NCI-H460 (cell line): ENCODE measurements at regions not wholly inside any gene's neighbourhood (a gene's known extent, or its start where the extent isn't known, plus 50 kb on each side); places are given as distances from the start of the nearest gene placed in this dataset.

Experiments
- DNase-seq: peaks from one replicate; pipeline ENCODE4 v3.0.0-alpha.2; 2016; ENCODE audit warnings: low read depth; ENCODE audit errors: extremely low read depth

DNA sequence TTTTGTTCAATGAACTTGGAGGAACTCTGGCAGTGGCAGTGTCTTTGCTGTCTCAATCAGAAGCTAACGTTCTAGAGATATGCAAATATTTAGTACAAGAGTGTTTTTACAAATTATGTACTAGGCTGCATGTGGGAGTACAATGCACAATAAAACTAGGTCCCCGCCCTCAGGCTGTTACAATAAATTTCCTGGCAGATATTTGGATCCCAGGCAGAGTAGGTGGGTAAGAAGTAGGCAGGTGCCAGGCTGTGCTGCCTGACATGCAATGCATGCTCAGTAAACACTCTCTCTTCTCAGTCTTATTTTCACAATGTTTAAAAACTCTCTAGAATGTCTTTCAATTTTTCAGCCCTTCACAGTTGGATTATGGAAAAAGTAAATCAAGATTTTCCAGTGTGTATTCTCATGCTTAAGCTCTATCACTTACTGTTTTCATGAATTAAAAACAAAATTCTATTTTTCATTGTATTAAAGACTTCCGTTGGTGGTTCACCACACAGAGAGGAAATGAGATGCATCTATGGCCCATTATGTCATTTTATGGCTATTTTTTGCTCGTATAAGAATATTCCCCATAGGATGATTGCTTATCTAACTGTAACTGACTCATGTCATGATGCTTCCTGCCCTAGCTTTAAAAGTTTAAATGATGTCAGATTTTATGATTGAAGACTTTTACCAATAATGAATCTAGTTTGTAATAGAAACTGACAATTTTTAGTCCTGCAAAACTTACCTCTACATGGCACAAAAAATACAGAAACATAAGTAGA, 346.1 kb downstream of the RND3 start:
- no peak for DNase-seq

DNA sequence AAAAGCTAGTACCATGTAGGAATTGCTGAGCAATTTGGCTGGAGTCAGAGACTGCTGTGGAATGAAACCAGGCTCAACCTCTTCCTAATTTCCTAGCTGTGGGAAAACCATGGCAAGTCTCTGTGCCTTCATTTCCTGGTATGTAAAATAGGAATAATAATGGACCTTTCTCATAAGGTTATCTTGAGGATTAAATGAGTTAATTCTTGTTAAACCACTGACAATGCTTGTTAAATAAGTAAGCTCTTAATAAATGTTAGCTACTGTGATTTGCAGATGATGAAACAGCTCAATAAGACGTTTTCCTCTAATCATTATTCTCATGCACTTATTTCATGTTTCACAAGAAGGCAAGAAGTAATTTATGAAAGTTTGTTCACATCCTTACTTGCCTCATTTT, 346.7 kb downstream of the RND3 start:
- DNase-seq, result no peak

DNA sequence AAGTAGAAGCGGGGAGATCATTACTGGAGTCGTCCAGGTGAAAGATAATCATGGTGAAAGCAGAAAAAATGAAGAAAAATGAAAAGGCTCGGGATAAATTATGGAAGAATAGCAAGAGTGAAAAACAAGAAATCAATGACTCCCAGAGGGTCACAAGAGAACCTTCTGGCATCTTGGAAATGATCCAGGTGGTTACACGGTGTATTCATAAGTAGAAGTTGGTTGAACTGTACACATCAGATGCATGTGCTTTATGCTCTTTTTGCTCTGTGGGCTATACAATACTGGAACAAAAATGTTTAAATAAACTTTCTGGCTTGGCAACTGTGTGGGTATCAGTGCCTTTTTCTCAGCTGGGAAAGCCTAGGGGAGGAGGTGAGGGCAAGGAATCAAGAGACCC, 348.9 kb downstream of the RND3 start:
- DNase-seq, result no peak

DNA sequence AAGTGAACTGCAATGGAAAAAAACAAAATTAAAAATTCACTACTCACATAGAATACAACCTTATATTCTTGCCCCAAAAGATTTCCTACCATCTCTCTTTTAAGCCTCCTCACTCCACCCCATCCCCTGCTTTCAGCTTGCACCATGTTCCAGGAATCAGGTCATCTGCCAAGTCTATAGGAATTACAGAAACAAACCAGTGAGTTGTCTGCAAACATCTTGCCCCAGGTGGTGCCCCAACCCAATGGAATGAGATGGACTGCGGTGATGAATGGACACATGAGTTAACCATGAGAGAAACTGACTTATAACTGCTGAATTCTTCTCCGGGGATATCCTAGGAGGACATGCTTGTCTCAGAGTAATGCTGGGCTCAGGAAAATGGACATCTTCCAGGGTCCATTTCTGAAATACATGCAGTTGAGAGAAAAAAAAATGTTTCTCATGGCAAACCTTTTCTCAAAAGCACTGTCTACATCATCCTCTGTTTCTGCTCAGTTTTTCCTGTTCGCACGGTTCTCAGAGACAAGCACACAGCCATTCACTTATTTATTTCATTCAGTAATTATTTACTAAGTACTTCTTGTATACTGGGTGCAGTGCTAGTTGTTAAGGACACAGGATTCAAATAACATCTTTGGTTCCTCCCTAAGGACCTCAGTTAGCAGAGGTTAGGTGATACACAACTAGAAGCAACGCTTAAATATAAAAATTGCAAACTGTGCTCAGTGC, 350.0 kb downstream of the RND3 start:
- no peak for DNase-seq

- no peak for DNase-seq
These were observed 350.6 kb downstream of the RND3 start for GRCh38 chr2:150136893-150137292.

DNA sequence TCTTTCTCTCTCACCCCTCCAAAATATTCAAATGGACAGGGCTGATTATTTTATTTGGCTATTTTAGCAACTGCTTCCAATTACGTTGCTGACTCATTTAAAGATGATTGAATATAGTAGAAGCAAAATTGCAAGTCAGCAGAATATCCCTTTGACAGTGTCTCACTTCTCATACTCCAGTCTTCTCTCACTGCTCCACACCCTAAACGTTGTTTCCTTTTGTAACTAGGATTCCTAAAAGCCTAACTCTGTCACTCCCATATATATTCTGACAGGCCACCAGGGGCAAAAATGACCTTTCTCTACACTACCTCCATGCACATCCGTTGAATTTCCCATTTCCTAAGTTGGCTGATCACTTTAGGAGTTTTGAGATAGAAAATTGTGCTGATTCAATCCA, 351.1 kb downstream of the RND3 start:
- no peak for DNase-seq

- no peak for DNase-seq
These were observed 352.1 kb downstream of the RND3 start for GRCh38 chr2:150135223-150135883.

DNA sequence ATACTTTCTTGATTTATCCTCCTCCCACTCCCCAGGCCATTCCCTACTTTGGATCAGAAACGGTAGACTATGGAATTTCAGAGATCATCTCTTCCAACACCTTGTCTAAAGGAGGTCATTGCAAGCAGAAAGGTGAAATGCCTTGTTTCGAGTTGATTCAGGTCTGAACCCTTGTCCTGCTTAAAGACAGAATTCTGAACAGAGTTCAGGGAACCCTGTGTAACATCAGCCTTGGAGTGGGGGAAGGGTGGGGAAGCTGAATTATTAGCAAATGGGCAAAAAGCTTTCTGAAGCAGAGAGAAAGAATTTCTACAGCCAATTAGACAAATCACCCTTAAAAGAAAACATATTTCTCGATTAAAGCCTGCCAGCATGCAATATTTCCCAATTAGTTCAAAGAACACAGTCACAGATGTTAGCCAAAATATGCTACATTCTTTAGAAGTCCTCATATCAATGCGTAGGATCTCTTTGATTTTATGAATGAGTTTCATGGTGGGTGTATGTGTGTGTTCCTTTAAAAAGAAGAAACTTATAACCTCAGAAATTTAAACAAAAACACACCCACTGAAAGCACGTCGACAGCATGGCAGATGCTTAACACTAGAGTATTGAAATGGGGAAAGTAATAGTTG, 353.1 kb downstream of the RND3 start:
- DNase-seq, result no peak

DNA sequence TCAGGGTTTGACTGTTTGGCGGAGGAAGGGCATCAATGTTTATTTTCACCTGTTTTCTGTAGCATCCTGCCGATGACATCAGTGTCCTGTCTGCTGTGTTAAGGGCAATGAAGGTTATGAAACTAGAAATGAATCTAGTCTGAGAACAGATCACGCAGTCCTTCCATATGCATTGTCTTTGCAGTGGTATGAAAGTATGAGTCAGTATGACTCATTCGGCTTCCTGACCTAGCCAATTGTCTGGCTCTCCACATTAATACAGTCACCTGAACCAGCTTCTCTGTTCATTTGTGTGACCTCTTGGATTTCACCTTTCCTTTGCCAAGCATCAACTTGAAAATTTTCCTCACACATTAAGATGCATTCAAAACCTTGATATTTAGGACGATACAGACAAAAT, 353.8 kb downstream of the RND3 start:
- DNase-seq, result peak; percentile 56

DNA sequence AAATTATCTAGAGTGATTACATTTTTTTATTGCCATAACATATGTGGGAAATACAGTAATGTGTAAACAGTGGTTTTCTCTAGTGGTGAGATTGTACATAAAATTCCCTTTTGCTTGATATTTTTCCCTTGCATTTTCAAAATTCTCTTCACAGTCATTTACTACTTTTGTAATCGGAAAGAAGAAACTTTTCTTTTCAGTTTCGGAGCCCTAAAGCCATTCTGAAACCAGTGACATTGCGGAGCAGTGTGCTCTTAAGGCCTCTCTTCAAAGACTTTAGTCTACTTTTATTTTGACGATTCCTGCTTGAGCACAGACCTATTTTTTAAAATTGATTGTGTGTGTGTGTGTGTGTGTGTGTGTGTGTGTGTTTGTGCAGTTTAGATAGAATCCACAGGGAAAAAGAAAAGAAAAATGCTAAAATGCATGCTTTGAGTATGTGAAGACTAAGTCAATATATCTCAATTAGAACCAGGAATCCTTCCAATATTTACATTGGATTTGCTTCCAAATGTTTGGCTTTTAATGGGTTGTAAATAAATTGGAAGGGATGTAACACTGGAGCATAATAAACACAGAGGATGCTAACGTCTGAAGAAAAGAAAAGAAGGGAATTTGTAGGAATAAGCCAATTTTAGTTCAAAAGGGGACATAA, 357.4 kb downstream of the RND3 start:
- DNase-seq, result no peak

DNA sequence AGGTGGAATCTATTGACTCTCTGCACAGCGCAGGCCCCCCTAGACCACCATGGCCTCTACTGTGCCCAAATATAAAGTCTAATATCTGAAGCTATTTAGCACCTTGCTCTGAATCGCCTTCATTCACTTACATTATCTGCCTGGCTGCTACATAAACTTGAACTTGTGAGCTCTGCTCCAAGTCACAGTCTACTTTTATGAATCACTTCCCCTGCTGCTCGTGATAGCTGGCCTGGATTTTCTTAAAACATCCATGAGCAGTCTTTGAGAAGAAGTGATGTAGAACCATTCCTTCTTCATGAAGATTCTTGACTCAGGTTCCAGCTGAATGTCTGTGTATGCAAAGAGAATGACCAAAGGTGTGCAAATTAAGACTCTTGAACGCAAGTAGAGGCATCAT, 359.5 kb downstream of the RND3 start:
- no peak for DNase-seq

GRCh38 chr2:150127346-150127990, 360.0 kb downstream of the RND3 start:
- DNase-seq, result no peak

DNA sequence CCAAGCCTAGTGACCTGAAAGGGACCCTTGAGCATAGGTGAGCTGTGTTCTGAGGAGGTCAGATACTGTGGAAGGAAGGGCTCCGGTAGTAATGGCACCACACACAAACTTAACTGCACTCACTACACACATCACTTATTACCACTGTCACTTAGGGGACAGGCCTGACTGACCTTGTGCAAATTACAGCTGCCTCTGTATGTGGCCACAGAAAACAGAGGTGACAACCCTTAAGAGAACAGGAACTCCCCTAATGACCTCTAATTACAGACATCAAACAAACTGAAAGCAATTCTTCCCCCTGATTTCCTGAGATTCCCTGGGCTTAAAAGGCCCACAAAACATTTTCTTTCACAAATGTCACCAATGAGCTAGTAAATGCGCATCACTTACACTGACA, 360.6 kb downstream of the RND3 start:
- DNase-seq, result no peak

- no peak for DNase-seq
These were observed 361.2 kb downstream of the RND3 start for GRCh38 chr2:150126143-150126740.

- peak; percentile 74 for DNase-seq
These were observed 361.8 kb downstream of the RND3 start for GRCh38 chr2:150125708-150126107.

- DNase-seq, result peak; percentile 50
These were observed 362.3 kb downstream of the RND3 start for GRCh38 chr2:150125188-150125587.

- no peak for DNase-seq
These were observed 362.7 kb downstream of the RND3 start for GRCh38 chr2:150124739-150125138.

- no peak for DNase-seq
These were observed 364.4 kb downstream of the RND3 start for GRCh38 chr2:150122871-150123613.

DNA sequence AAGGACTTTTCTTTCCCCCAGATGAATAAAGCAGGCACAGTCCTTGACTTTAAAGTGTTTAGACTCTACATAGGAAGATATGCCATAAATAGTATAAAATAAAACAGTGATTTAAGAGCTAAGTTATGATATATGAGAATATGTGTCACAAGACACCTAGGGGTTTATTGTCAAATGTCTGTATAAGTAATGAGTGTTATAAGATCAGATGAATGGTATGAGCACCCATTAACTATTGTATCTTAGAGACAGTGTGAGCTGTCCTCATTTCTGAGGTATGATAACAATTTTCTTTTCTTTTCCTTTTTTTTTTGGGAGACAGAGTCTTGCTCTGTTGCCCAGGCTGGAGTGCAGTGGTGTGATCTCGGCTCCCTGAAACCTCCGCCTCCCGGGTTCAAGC, 365.3 kb downstream of the RND3 start:
- DNase-seq, result no peak
